HG03280 (cell line): ENCODE measurements at regions not wholly inside any gene's neighbourhood (a gene's known extent, or its start where the extent isn't known, plus 50 kb on each side); places are given as distances from the start of the nearest gene placed in this dataset.

ENCODE experiments used
- ATAC-seq: cut with Tn5 transposase; IDR thresholded peaks from one replicate; pipeline ENCODE4 v1.9.1; 2021; ENCODE audit warnings: mild to moderate bottlenecking, moderate library complexity; ENCODE audit not compliant: unreplicated experiment

DNA sequence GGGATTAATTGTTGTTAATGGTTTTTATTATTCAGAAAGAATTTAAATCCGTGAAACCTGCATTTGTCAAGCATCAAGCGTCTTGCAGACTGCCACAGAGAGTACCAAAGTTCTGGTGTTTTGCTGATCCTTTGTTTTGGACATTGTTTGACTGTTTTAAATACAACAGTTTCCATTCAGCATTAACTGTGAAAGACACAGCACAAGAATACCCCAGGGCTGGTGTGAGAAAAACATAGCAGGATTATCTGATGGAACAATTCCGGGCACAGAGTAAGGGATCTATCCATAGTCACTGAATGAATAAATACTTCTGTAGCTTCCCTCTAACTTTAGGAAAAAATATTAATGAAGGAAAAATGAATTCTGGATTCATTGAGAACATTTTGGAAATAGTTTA, 202.3 kb downstream of the LTN1 start:
- ATAC-seq: no peak

DNA sequence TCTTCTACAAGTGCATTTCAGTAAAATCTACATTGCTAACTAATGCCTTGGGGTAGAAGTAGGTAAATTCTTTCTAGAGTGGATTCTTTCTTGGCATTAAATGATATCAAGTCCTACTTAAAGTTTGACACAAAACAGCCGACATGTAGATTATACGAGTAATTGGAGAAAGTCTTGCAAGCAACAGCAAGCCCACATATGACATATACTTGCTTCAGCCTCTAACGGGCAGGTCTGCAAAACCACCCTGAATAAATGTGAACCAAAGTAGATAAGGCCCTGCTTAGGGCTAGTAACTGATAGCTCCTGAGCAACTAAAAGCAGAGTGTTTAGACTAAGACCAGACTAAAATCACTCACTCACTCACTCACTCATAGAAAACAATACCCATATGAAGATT, 203.2 kb downstream of the LTN1 start:
- ATAC-seq: no peak

DNA sequence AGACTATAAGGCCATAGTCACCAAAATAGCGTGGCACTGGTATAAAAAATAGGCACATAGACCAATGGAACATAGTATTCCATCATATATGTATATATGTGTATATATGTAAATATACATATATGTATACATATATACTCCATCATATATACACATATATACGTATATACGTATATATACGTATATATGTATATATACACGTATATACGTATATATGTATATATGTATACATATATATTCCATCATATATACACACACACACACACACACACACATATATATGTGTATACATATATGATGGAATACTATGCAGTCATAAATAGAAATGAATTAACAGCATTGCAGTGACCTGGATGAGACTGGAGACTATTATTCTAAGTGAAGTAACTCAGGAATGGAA, 204.6 kb downstream of the LTN1 start:
- ATAC-seq: no peak

DNA sequence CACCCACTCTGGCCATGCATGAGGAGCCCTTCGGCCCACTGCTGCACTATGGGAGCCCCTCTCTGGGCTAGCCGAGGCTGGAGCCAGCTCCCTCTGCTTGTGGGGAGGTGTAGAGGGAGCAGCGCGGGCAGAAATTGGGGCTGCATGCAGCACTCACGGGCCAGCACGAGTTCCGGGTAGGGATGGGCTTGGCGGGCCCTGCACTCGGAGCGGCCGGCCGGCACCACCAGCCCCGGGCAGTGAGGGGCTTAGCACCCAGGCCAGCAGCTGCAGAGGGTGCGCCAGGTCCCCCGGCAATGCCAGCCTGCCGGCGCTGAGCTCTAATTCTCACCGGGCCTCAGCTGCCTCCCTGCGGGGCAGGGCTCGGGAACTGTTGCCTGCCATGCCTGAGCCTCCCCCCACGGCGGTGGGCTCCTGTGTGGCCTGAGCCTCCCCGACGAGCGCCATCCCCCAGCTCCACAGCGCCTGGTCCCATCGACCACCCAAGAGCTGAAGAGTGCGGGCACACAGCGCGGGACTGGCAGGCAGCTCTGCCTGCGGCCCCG, 209.0 kb downstream of the LTN1 start:
- ATAC-seq: no peak

DNA sequence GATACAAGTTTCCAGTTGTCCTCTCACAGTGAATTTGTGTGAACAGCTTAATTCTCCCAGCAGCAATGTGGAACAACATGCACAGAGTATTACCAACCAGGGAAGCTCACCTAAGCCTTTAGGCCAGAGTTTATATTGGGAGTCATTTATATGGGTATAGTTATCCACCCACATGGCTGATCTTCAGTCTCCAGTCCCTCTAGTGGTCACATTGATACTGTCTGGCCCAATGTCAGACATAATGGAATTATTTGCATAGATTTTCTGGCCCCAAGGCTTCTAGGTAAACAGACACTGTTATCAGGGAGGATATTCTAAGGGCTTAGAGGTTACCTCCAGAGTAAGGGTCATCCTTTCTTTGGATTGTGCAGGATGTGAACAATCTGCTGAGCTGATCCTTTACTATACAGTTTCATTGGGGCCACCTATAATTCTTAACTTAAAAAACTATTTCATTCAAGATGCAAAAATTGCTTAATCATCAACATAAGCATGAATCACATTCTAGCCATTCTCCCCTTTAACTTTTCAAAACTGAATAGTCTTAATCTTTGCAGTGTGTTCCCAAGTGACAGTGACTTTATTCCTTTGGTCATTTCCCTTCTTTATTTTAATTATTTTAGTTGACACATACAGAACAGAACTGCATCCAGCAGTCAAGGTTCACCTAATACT, 210.9 kb downstream of the LTN1 start:
- no peak for ATAC-seq

DNA sequence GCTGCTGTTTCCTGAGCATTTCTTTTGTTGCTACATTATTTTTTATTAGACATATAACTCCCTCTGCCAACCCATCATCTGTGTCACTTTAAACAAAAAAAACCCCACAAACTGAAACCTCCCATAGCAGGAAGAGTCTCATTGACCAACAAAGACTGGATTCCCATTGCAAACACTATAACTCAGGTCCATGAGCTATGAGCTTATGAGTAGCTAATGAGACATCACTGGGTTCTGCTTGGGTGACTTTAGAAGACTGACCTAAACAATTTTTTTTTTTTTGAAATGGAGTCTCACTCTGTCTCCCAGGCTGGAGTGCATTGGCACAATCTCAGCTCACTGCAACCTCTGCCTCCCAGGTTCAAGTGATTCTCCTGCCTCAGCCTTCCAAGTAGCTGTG, 212.8 kb downstream of the LTN1 start:
- ATAC-seq: no peak

DNA sequence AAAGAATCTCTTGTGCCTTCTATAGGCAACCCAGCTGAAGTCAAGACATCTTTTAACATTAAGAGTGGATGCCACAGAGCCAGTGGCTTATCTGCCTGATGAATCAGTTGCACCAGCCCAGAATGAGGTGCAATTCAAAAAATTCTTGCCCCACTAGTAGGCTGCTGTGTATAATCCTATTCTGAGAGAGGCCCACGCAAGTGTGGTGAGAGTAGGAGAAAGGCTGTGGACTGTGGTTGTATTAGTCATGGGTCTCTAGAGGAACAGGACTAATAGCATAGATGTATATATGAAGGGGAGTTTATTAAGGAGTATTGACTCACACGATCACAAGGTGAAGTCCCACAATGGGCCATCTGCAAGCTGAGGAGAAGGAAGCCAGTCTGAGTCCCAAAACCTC, 216.4 kb downstream of the LTN1 start:
- ATAC-seq: no peak

DNA sequence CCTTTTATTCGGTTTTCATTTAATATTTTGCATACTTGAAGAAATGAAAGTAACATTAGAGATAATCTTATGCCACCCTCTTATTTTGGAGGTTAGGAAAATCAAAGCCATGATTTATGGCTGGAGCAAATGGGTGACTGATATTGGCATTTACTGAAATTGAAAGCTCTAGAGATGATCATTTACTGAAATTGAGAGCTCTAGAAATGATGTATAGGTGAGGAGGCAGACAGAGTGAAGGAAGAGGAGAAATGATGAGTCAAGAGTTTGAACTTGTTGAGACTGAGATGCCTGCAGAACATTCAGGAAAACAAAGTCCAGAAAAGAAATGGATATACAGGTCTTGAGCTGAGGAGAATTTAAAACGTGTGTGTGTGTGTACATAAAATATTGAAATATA, 217.6 kb downstream of the LTN1 start:
- no peak for ATAC-seq

DNA sequence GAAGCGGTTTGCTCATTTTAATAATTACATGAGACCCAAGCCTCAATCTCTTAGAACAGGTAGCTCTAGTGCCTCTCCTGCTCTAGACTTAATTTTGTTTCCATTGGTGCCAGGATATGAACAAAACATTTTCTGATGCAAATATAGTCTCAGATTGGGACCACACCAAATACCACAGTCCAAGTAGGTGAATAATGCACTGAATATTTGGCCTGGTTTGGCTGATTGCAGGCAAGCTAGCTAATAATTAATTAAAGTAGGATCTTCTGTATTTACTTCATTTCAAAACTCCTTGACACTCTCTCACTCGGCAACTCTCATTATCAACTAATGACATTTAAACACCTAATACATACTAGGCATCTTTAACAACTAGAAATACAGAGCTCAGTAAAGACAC, 219.6 kb downstream of the LTN1 start:
- ATAC-seq: no peak

DNA sequence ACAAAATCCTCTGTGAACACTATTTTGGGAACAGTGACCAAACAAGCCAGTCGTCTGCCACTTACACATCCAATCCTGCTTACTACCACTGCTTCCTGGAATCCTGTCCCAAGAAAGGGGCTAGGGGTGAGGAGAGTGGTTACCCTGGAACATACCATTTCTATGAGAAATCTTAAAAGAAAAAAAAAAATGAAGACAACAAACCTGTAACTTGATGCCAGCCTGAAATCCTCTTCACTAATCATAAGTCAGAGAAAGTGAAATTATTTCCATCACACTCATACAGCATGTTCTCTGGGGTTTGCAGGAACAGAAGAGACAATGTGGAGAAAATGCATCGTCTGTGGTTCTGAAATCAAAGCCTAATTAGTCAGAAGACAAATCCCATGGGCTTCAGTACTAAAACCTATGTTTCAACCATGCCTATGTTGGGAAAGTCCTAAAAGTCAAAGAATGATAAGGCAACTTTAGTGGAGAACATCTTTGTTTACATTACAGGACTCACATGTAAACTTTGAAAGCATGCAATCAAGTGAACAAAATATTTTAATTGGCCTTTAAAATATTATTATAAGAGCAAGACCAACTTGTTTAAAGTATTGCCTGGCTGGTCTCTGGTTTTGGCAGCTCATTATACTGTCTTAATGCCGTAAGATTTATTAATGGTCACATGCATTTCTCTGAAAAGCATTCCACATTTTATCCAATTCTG, 220.7 kb downstream of the LTN1 start:
- ATAC-seq: no peak

DNA sequence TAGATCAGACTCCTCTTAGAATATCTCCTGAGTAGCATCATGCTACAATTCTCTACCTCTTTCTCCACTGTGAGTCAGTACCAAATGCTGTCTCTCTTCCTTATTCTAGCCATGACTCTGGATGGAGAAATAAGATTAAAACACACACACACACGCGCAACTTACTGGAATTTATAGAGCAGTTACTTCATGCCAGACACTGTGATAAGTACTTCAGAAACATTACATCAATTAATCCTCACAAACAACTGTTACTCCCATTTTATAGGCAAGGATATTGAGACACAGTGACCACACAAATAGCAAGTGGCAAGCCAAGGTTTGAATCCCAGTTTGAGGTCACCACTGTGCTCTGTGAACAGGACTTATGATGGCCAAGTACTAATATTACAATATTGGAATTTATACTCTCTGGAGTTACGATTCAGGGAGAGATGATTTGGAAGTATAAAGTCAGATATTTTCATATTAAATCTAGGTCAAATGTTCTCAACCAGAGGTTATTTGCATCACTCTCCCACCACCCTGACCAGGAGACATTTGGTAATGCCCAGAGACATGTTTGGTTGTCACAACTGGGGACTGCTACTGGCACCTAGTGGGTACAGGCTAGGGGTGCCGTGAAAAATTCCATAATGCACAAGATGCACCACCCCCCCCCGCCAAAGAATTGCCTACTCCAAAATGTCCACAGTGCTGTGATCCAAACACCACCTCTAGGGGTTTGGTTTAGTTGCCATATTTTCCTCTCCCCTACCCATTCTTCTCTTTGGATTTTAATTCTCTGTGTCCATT, 221.6 kb downstream of the LTN1 start:
- no peak for ATAC-seq

DNA sequence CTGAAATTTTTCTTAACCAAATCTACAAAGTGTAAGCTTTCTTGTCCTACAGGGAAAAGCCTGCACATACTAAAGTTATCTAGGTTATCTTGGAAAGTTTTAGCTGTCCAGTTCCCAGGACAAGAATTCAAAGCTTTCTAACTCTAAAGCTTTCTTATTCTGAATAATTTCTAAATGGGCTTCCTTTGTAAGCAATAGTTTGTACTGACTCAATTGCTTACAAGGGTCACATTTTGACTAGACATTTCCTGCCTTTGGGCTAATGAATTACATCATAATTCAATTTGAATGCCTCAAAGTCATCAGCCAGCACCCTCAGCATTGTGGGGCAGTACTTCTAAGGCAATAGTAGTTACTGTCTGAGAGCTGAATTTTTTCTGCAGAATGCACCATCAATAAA, 223.0 kb downstream of the LTN1 start:
- no peak for ATAC-seq

DNA sequence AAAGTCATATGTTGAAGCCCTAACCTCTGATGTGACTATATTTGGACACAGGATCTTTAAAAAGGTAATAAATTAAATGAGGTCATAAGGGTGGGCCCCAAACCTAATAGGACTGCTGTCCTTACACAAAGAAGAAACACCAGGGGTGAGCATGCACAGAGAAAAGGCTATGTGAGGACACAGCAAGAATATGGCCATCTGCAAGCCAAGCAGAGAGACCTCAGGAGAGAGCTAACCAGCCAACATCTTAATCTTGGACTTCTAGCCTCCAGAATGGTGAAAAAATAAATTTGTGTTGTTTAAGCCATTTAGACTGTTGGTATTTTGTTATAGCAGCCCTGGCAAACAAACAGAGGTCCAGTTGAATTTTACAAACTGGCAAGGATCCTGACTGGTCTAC, 223.9 kb downstream of the LTN1 start:
- no peak for ATAC-seq

DNA sequence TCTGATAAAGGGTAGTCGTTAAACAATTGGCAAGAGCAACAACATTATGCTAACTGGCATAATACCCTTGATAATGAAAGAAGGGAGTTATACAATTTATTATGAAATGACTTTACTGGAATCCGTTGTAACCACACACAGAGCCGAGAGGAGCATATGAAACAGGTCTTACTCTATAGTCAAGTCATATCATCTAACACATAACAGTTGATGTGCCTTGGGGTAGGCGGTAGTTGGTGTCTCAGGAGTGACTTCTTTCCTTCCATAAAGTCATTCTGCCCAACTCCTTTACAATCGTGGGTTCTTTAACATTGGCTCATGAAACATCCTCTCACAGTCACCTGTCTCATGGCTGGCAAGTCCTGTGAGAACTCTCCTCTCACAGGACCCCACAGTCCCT, 225.2 kb downstream of the LTN1 start:
- no peak for ATAC-seq

DNA sequence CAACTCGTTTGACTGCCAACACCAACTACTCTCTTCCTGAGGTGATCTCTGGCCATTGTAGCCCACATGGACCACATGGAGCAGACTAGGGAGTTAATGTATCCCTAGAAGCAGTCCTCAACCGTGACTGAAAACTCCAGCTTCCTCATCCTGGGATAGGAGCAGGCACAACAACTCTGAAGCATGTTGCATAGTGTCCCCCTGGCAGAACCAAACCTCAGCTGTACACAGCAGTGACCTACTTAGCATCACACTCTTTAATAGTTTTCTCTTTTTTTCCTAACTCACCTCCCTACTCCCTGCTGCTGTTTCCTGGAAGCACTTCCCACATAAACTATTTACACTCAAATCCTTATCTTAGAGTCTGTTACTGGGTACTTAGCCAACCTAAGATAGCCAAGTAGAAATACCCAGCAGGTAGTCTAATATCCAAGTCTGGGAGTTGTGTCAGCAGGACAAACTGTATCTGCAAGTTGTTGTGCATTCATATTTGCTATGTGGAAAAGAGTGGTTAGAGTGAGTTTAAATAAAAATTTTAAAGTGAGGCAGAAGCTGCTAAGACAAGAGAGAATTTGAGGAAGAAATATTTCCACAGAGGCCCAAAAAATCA, 228.8 kb downstream of the LTN1 start:
- ATAC-seq: no peak

DNA sequence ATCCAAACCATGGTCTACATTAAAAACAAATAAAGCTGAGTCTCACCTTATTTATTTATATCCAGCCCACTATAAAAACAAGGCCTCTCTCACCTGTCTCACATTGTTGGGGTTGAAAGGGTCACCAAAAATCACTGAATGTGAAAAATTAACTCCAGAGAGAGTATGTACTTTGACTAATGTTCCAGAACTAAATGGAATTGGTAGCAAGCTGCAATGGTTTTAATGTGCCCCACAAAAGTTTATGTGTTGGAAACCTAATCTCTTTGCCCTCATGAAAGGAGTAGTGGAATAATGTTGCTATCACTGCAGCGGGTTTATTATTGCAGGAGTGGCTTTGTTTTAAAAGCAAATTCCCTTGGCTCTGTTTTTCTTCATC, 230.3 kb downstream of the LTN1 start:
- no peak for ATAC-seq

DNA sequence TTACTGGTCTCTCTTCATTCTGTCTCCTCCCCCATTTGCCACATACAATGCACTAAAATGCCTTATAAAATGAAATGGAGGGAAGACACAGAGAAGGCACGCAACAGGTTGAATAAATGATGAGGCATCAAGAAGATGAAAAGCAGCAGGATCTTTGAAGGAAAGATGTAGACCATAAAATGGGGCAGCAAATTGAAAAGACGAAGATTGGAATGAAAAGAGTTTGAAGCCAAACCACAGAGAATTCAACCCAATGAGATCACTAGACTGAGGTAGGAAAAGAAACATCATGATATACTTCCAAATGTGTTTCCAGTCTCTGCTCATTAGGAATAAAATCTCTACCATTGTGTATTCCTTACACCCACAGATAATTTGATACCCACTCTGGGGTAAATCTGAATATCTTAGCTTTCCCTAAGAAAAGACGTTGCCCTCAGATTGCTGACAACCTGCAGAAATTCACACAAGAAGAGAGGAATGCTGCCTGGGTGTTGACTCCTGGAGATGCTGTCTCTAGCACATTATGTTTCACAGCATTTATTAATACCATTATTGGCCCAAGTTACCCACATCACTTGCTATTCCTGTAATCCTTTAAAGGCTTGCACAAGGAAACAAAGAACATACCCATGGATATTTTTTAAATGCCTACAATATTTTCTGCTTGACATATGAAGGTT, 230.9 kb downstream of the LTN1 start:
- no peak for ATAC-seq

DNA sequence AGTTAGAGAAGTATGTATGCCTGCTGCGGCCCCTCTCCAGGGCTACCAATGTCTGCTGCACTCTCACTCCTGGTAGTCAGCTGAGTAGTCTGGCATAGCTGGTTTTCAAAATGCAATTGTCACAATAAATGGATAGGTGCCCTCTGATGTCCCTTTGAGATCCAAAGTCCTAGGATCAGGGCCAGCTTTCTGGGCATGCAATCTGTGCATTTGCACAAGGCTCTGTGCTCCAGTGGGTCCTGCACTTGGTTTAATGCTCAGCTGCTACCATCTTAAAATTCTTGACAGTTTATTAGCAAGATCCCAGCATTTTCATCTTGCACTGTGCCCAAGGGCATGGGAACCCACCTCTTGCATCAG, 233.8 kb downstream of the LTN1 start:
- no peak for ATAC-seq

DNA sequence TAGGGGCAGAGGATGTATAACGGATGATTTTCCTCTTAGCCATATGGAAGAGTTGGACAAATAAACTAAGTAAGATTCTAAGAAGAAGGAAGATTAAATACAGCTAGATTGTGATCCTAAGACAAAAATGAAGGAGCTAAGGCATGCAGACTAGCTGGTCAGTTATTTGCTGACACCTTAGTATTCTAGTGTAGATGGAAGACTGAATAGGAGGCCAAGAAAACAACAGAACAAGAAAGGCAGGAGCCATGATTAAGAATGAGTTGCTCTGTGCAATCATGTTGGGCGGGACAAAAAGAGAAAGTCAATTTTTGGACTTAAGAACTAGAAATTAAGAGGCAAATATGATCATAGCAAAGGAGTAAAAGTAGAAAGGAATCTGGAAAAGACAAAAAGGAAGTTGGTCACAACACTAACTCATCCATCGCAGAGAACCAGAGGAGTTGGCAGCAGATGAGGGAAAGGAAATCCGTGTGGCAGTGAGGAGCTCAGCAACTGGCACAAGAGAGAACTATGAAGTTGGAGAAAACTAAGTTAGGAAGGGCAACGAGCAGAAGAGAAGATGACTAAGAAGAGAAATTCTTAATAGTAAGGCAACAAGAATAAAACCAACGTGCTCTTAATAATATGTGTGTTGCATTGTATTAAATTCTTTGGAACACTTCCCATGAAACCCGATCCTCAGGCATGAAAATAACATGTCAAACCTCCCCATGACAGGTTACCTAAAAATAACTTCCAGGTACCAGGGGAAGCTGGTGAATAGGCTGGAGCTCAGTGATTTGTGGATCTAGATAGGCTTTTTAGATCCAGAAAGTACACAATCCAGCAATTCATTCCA, 234.4 kb downstream of the LTN1 start:
- ATAC-seq: no peak

DNA sequence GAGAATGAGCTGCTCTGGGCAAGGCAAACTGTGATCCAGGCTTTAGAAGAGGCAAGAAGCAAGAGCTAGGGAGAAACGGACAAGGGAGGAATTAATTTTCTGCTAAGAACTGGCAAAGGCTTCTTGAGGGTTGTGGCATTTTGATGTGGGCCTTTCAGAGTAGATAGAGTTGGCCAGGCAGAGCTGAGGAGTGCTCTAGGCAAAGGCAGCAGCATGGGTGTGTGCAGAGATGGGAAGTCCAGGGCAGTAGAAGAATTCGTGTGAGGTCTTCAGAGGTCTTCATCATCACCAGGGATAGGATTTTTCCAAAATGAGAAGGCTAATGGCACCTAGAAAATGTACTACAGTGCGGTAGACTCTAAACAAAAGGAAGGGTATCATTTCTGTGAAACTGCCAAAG, 237.8 kb downstream of the LTN1 start:
- no peak for ATAC-seq
